Hematopoietic multipotent progenitor cell treated with erythropoietin and hydrocortisone succinate and interleukin-3 and kit ligand, for 15 days (in vitro differentiated cells): ENCODE measurements at regions not wholly inside any gene's neighbourhood (a gene's known extent, or its start where the extent isn't known, plus 50 kb on each side); places are given as distances from the start of the nearest gene placed in this dataset.

Experiments used
- DNase-seq: peaks from one replicate; pipeline ENCODE4 v3.0.0-alpha.2; 2015; ENCODE audit warnings: low spot score

DNA sequence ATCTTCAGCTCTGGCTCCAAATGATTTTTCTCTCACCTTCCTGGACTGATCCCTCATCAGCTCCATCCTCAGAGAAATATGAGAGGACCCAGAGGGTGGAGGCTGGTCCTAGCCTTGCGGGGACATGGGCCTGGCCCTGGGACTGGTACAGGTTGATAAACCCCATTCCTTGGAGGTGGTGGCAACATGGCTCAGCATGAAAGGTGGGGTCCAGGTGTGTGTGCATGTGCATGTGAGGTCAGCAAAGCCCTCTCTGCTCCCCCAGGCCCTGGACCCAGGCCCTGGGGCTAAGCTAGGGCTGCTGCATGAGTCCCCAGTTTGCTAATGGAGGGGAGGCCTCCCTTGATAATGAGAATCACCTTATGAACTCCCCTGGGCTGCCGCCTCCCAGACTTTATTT lies 363.1 kb downstream of the MATN1 start:
- DNase-seq, result no peak

GRCh38 chr1:30359539-30360220 lies 363.7 kb downstream of the MATN1 start:
- DNase-seq, result no peak

- DNase-seq, result no peak
Observed at GRCh38 chr1:30358500-30358899, 364.9 kb downstream of the MATN1 start.

DNA sequence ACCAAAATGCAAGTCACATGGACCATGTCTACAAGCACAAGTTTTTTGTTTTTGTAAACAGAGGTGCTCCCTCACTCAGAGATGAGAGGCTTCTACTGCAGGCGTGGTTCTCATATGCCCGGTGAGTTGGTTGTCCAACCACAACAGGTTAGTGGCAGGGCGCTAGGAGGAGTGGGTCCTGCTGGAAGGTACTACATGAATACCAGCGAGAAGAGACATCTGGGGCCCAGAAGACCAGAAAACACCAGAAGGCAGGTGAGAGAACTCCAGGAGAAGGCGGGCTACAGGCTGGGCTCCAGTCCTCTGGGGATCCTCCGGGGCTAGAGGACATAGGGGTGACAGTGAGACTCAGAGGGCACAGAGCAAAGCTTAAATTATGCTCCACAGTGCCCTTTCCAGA lies 366.5 kb downstream of the MATN1 start:
- DNase-seq, result no peak

DNA sequence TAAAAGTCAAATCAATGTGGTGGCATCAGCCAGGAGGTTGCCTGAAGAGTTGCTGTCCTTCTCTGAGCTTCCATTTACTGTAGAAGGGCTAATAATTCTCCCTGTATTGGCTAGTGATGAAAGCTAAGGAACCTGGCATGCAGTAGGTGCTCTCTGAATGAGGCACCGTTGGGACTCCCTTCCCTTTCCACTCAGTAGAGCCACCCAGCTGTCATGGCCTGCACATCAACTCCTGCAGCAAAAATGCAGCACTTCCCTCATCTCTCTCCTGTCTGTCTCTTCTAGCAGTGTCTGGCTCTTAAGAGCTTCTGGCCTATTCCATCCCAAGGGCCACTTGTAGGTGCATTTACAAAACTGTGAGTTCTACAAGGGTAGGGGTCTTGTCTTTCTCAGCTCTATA lies 369.0 kb downstream of the MATN1 start:
- DNase-seq, result no peak

- DNase-seq, result no peak
Observed at GRCh38 chr1:30353637-30354036, 369.7 kb downstream of the MATN1 start.

GRCh38 chr1:30348147-30348546 lies 375.2 kb downstream of the MATN1 start:
- no peak for DNase-seq

DNA sequence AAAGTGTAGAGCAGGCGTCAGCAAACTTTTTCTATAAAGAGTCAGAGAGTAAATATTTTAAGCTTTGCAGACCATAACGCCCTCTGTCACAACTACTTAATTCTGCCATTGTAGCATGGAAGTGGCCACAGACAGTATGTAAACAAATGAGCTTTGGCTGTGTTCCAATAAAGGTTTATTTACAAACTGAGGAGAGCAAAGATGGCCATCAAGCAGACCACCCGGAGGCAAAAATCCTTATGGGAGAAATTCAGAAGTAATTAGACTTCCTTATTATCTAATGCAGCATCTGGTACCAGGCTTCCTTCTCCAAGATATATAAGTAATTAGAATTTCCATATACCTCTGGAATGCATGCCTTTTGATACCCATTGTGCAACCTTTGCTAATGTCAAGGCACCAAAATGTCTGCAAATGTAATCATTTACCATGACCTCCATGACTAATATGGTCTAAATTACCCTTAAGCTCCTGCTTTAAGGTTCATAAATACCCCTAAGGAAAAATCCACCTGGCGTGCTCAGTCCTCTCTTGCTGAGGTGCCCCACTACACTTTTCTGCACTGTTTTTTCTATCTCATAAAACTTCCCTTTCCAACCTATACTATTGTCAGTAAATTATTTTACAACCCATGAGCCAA lies 377.8 kb downstream of the MATN1 start:
- no peak for DNase-seq

- DNase-seq, result no peak
Observed at GRCh38 chr1:30343562-30343961, 379.8 kb downstream of the MATN1 start.

GRCh38 chr1:30342535-30343141 lies 380.7 kb downstream of the MATN1 start:
- no peak for DNase-seq

- DNase-seq, result no peak
Observed at GRCh38 chr1:30340934-30341333, 382.5 kb downstream of the MATN1 start.

DNA sequence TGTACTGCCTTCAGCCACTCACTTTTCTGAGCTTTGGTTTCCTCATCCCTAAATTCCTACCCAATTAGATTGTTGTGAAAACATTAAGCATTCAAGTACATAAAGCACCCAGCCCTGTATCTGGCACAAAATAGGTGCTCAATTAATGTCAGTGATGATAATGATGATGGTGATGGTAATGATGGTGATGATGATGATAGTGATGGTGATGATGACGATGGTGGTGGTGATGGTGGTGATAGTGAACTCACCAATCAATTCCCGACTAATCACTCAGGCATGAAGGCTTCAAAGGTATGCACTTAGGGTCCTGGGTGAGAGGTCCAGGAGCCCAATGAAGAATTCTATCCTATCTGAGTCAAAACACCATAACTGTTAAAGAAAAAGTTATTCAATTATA lies 383.5 kb downstream of the MATN1 start:
- DNase-seq, result no peak

- DNase-seq, result no peak
Observed at GRCh38 chr1:30338765-30339164, 384.6 kb downstream of the MATN1 start.

- DNase-seq, result no peak
Observed at GRCh38 chr1:30337324-30337620, 386.1 kb downstream of the MATN1 start.

- DNase-seq, result no peak
Observed at GRCh38 chr1:30336550-30337323, 386.6 kb downstream of the MATN1 start.

GRCh38 chr1:30335997-30336390 lies 387.4 kb downstream of the MATN1 start:
- no peak for DNase-seq

- no peak for DNase-seq
Observed at GRCh38 chr1:30335389-30335996, 387.9 kb downstream of the MATN1 start.

DNA sequence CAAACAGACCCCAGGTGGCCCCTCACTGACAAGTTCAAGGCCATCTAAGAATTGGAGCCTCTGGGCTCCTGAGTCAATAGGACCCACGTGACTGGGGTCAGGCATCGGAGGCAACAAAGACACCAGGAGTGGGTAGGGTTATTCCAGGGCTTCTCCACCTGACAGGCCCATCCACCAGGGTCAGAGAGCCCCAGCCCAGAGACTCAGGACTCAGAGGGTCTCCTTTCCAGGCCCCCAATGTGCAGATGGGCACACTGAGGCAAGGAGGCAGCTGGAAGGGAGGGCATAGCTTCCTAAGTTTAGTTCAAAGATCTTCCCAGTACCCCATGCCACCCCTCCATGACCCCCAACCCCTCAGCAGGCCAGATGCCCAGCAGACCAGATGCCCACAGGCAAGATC lies 388.6 kb downstream of the MATN1 start:
- DNase-seq, result no peak

GRCh38 chr1:30332116-30333094 lies 391.0 kb downstream of the MATN1 start:
- DNase-seq, result no peak

GRCh38 chr1:30331415-30332065 lies 391.8 kb downstream of the MATN1 start:
- no peak for DNase-seq

DNA sequence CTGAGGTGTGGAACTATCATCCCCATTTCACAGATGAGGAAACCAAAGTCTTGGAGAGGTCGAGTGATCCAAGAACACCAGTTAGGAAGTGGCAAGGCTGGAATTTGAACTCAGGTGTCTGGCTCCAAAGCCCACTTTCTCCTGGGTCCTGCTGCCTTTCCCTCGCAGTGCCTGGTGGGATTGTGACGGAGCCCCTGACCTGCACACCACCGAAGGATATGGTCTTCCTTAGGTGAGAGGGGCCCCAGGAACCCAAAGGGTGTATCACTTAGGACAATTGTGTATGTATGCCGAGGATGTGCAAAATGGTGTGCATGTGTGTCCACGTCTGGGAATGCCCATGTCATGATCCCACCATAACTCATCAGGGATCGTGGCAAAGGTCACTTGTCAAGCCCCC lies 392.7 kb downstream of the MATN1 start:
- no peak for DNase-seq
